ENCODE measurements at regions not wholly inside any gene's neighbourhood (a gene's known extent, or its start where the extent isn't known, plus 50 kb on each side); places are given as distances from the start of the nearest gene placed in this dataset.

DNA sequence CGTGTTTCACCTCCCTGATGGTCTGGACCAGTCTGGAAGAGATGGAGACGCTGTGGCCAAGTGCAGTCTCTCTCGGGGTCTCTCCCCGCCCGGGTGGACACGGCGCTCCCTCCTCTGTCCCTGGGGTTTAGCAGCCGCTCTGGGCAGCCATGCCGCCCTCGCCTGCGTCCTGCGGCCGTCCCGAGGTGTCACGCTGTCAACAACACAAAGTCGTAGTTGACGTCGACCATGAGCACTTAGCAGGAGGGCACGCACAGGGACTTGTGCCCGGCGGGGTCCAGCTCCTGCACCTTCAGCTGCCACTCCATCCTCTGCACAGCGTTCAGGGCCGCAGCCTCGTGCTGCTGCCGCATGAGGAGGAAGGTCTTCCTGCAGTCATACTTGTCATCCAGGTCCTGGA lies 368.9 kb downstream of the CDH9 start:
- Histone ChIP-seq H3K36me3 (ENCODE audit: control insufficient read depth, insufficient read depth, low read length) (no peaks in the 10 kb centered on the region), H3K4me3 (ENCODE audit: low read depth, low read length) (no peak overlapping the region), H3K27me3 (ENCODE audit: control insufficient read depth, insufficient read depth, low read length) (no peaks in the 10 kb centered on the region)
- DNase-seq (ENCODE audit: low read depth), result no peak
- no peak for TF ChIP-seq CTCF (IDR thresholded peaks at IDR 0.05; ENCODE audit: insufficient read depth, low read length, poor library complexity, severe bottlenecking)

GRCh38 chr5:26669031-26669430 lies 369.4 kb downstream of the CDH9 start:
- H3K27me3 ChIP-seq (ENCODE audit: control insufficient read depth, insufficient read depth, low read length), result no peaks in the 10 kb centered on the region
- no peaks in the 10 kb centered on the region for H3K36me3 ChIP-seq (ENCODE audit: control insufficient read depth, insufficient read depth, low read length)
- no peak overlapping the region for H3K4me3 ChIP-seq (ENCODE audit: low read depth, low read length)
- no peak for DNase-seq (ENCODE audit: low read depth)
- no peak for TF ChIP-seq CTCF (IDR thresholded peaks at IDR 0.05; ENCODE audit: insufficient read depth, low read length, poor library complexity, severe bottlenecking)

DNA sequence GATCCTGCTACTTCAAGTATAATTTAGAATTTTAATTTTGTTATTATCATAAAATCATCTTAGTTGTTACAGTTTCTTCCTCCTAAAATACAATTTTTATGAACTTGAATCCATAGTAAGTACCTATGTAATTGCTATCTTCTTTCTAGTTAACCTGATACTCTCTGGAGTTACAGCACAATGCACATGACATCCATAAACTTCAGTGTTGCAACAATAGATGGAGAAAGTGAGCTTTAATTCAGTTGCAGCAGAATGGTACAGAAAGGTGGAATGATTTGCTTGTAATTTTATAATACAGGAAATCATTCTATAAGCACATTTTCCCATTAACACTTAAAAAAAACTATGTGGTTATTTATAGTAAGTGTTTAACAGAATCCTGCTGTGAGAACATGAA lies 372.0 kb downstream of the CDH9 start:
- Histone ChIP-seq H3K27me3 (ENCODE audit: control insufficient read depth, insufficient read depth, low read length) (no peaks in the 10 kb centered on the region), H3K4me3 (ENCODE audit: low read depth, low read length) (no peak overlapping the region), H3K36me3 (ENCODE audit: control insufficient read depth, insufficient read depth, low read length) (no peaks in the 10 kb centered on the region)
- no peak for TF ChIP-seq CTCF (IDR thresholded peaks at IDR 0.05; ENCODE audit: insufficient read depth, low read length, poor library complexity, severe bottlenecking)
- no peak for DNase-seq (ENCODE audit: low read depth)

GRCh38 chr5:26663500-26663899 lies 374.9 kb downstream of the CDH9 start:
- TF ChIP-seq CTCF (IDR thresholded peaks at IDR 0.05; ENCODE audit: insufficient read depth, low read length, poor library complexity, severe bottlenecking), result no peak
- H3K27me3 ChIP-seq (ENCODE audit: control insufficient read depth, insufficient read depth, low read length), result no peaks in the 10 kb centered on the region
- H3K36me3 ChIP-seq (ENCODE audit: control insufficient read depth, insufficient read depth, low read length), result no peaks in the 10 kb centered on the region
- H3K4me3 ChIP-seq (ENCODE audit: low read depth, low read length), result no peak overlapping the region
- DNase-seq (ENCODE audit: low read depth), result no peak

DNA sequence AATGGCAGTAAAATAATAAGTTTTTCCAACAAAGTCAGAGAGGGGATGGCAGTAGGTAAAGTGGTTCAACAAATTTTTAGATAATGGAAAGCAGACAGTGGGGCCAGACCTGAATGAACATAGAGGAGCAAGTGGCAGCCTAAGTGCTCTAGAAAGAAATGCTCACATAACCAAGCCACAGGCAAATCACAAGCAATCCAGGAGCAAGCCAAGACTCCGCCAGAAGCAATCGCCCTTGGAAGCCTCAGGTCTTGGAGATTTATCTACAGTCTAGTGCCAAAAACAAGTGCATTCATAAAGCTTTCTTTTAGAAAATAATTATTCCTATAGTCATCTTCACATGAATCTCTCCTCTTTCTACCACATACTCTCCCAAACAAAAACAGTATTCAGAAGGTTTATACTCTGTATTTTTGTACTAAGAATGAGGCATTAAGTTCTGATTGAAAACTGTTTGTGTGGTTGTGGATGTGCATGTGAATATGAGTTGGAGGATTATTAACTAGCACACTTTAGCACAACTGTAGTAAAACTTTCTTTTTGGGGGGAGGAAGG lies 375.5 kb downstream of the CDH9 start:
- TF ChIP-seq CTCF (IDR thresholded peaks at IDR 0.05; ENCODE audit: insufficient read depth, low read length, poor library complexity, severe bottlenecking), result no peak
- Histone ChIP-seq H3K4me3 (ENCODE audit: low read depth, low read length) (no peak overlapping the region), H3K36me3 (ENCODE audit: control insufficient read depth, insufficient read depth, low read length) (no peaks in the 10 kb centered on the region), H3K27me3 (ENCODE audit: control insufficient read depth, insufficient read depth, low read length) (no peaks in the 10 kb centered on the region)
- no peak for DNase-seq (ENCODE audit: low read depth)

DNA sequence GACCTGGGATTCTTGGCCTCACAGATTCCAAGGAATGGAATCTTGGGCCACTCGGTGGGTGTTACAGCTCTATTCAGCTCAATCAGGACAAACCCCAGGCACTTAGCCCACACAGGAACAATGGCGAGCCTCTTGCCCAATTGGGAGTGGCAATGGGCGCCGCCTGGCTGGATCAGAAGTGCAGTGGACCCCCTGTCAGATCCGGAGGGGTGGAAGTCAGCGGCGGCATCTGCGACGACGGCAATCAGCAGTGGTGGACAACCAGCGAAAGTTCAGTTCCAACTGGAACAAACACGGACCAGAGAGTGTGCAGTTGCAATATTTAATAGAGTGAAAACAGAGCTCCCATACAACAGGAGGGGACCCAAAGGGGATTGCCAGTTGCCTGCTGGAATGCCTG lies 378.3 kb downstream of the CDH9 start:
- Histone ChIP-seq H3K27me3 (ENCODE audit: control insufficient read depth, insufficient read depth, low read length) (no peaks in the 10 kb centered on the region), H3K36me3 (ENCODE audit: control insufficient read depth, insufficient read depth, low read length) (no peaks in the 10 kb centered on the region), H3K4me3 (ENCODE audit: low read depth, low read length) (no peak overlapping the region)
- no peak for TF ChIP-seq CTCF (IDR thresholded peaks at IDR 0.05; ENCODE audit: insufficient read depth, low read length, poor library complexity, severe bottlenecking)
- DNase-seq (ENCODE audit: low read depth), result no peak

Measured in kidney epithelial cell (primary cell).